HG03039 (cell line): ENCODE measurements at regions not wholly inside any gene's neighbourhood (a gene's known extent, or its start where the extent isn't known, plus 50 kb on each side); places are given as distances from the start of the nearest gene placed in this dataset.

Experiments
- ATAC-seq: cut with Tn5 transposase; IDR thresholded peaks from one replicate; pipeline ENCODE4 v1.9.1; 2021; ENCODE audit warnings: mild to moderate bottlenecking, moderate library complexity; ENCODE audit not compliant: unreplicated experiment

- ATAC-seq: no peak
These were observed 216.0 kb upstream of the MCTP2 start for GRCh38 chr15:94015324-94015723.

- no peak for ATAC-seq
These were observed 223.0 kb upstream of the MCTP2 start for GRCh38 chr15:94008104-94009074.

GRCh38 chr15:94004697-94005096, 226.7 kb upstream of the MCTP2 start:
- ATAC-seq: no peak

- no peak for ATAC-seq
These were observed 229.3 kb upstream of the MCTP2 start for GRCh38 chr15:94002041-94002440.

- ATAC-seq: no peak
These were observed 230.0 kb upstream of the MCTP2 start for GRCh38 chr15:94001255-94001801.

GRCh38 chr15:94000606-94001005, 230.8 kb upstream of the MCTP2 start:
- ATAC-seq: no peak

GRCh38 chr15:93997071-93997658, 234.2 kb upstream of the MCTP2 start:
- no peak for ATAC-seq

- ATAC-seq: no peak
These were observed 241.8 kb upstream of the MCTP2 start for GRCh38 chr15:93989440-93989998.

- no peak for ATAC-seq
These were observed 244.3 kb upstream of the MCTP2 start for GRCh38 chr15:93987068-93987467.

GRCh38 chr15:93986400-93986984, 244.9 kb upstream of the MCTP2 start:
- no peak for ATAC-seq

- no peak for ATAC-seq
These were observed 245.4 kb upstream of the MCTP2 start for GRCh38 chr15:93985925-93986324.

GRCh38 chr15:93985176-93985575, 246.2 kb upstream of the MCTP2 start:
- no peak for ATAC-seq

GRCh38 chr15:93983526-93983925, 247.8 kb upstream of the MCTP2 start:
- no peak for ATAC-seq

- no peak for ATAC-seq
These were observed 249.1 kb upstream of the MCTP2 start for GRCh38 chr15:93982226-93982727.

GRCh38 chr15:93981706-93982105, 249.7 kb upstream of the MCTP2 start:
- ATAC-seq: no peak

- no peak for ATAC-seq
These were observed 251.0 kb upstream of the MCTP2 start for GRCh38 chr15:93980261-93980911.

GRCh38 chr15:93974804-93975481, 256.4 kb upstream of the MCTP2 start:
- no peak for ATAC-seq

GRCh38 chr15:93973287-93973686, 258.1 kb upstream of the MCTP2 start:
- ATAC-seq: no peak

GRCh38 chr15:93968773-93969172, 262.6 kb upstream of the MCTP2 start:
- no peak for ATAC-seq

- no peak for ATAC-seq
These were observed 266.0 kb upstream of the MCTP2 start for GRCh38 chr15:93965304-93965908.
